Right renal cortex interstitium (tissue), 3 donors: ENCODE measurements at regions not wholly inside any gene's neighbourhood (a gene's known extent, or its start where the extent isn't known, plus 50 kb on each side); places are given as distances from the start of the nearest gene placed in this dataset.
"Not testable (repeated sequence)": the region's sequence is repeated elsewhere in the genome, so short reads cannot be mapped to it uniquely, and the experiment has no call there.

Experiments used
- DNase-seq, 3 donors: peaks; one replicate each; pipeline ENCODE4 v3.0.0-alpha.2; 2013; ENCODE audit warnings: low read depth in 3 of 3, low spot score in 2 of 3

DNA sequence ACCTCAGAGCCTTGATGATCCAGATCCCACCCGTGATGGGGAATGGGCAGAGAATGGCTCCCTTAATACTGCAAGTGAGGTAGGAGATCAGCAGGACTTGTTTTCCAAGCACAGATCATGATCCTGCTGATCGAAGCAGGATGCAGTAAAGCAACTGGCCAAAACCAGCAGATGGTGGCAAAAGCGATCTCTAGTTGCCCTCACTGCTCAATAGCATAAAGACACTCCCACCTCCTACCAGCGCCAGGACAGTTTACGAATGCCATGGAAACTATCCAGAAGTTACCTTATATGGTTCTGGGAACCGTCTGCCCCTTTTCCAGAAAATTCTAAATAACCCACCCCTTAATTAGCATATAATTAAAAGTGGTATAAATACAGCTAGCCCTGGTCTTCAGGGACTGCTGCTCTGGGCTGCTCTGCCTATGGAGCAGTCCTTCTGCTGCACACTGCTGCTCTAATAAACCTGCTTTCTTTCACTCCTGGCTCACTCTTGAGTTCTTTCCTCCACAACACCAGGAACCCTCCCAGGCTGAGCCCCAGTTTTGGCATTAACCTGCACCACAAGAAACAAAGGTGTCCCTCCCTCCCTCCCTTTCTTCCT lies 415.8 kb downstream of the PREX1 start:
- DNase-seq = no peak

DNA sequence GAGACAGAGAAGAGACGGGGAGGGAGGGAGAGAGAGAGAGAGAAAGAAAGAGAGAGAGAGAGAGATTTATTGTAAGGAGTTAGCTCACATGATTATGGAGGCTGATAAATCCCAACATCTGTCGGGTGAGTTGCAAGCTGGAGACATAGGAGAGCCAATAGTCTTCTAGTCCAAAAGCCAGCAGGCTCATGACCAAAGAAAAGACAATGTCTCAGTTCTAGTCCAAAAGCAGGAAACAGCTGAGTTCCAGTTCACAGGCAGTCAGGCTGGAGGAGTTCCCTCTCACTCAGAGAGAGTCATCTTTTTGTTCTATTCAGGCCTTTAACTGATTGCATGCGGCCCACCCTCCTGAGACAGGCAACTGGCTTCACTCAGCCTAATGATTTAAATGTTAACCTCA lies 416.6 kb downstream of the PREX1 start:
- no peak for DNase-seq

DNA sequence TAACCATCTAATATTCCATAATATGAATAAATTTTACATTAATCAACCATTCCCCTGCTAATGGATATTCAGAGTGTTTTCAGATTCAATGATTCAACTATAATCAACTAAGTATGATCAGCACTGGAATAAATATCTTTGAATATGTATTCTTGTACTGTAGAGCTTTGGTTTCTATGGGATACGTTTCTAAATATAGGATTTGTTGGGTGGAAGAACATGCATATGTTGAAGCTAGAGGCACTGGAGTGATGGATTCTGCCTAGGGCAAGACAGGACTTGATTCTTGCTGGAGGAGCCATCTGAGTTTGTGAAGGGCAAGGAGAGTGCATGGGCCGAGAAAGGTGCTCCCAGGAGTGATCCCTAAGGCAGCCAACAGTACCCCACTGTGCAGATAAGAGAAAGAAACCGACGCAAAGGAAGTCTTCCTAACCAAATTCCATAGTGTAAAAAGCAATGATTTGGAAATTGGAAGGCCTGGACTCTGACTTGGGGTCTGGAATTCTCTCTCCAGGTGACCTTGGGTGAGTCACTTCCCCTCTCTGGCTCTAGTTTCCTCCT lies 418.7 kb downstream of the PREX1 start:
- no peak for DNase-seq

DNA sequence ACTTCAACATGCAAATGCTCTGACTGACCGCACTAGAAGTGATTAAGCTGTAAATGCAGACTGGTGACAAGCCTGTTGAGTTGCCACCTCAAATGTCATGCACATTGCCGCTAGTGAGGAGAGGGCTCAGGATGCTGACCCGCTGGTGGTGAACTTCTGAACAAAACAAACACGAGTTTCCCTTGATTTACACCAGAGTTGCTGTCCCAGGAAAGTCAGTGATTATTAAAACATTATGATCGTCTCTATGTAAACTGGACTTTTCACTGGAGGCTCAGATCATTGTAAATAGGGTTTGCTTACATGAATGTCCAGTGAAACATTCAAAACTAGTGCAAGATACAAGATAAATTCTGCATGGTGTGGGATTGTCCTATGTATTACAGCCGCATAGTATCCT lies 420.1 kb downstream of the PREX1 start:
- DNase-seq = no peak

DNA sequence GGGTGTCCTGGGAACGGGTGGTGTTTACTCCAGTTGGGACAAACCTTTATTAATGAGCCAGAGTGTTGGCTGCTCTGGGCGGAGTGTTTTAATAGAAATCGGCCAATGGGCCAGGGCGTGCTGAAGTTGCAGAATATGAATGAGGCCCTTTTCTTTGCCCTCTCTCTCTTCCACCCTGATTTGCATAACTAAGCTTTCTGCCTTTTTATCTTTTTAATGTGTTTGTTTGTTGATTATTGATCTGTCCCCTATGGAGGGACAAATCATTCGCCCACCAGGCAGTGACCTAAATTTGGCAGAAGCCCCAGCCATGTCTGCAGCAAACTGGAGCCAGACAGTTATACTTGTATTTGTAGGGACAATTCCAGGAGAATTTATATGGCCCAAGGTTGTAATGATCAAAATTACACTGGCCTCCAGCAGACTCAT lies 420.9 kb downstream of the PREX1 start:
- DNase-seq = no peak

DNA sequence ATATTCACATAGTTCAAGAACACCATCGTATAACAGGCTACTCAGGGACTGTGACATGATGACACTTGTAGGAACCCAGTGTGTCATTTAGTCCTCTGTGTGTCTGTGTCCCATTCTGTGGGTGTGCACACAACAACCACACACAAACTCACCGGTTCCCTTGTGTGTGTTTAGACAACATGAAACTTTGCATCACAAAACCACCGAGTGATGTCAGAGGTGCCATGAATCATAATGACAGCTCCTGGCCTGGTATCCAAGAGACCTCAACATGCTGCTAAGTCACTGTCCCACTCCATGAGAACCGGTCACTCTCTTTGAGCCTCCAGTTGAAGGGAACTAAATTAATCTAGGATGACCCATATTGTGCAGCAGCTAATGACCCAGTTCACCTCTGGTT lies 421.3 kb downstream of the PREX1 start:
- DNase-seq = no peak

DNA sequence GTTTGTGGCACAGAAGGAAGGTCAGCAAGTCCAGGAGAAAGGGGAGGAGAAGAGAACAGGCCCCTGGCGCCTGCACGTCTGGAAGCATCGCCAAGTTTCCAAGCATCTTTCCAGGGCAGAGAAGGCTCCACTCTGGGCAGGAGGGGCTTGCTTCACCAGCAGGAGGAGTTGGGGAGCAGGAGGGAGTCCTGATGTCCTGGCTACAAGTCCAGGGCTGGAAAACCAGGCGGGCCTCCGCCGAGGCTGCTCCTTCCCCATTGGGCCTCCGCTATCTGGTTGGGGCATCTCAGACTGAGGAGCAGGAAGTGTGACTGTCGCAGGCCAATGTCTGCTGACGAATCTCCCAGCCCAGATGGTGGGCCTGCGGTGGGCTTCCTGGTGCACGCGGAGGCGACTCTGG lies 421.9 kb downstream of the PREX1 start:
- no peak for DNase-seq

DNA sequence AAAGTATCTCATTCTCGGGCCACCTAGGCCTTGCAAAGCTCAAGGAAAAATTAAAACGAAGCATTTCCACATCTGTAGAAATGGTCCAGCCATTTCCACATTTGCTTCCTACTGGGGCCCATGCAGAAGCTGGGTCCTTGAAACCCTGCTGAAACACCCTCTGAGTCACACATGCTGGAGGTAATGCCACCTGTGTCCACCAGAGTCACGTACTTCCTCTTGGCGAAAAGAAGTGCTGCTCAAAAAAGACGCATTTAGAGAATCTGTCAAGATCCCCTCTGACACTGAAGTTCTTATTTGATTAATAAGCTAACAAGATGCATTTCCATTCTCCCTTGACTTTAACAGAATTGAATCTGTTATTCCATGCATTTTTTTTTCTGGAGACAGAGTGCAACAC lies 423.2 kb downstream of the PREX1 start:
- no peak for DNase-seq

DNA sequence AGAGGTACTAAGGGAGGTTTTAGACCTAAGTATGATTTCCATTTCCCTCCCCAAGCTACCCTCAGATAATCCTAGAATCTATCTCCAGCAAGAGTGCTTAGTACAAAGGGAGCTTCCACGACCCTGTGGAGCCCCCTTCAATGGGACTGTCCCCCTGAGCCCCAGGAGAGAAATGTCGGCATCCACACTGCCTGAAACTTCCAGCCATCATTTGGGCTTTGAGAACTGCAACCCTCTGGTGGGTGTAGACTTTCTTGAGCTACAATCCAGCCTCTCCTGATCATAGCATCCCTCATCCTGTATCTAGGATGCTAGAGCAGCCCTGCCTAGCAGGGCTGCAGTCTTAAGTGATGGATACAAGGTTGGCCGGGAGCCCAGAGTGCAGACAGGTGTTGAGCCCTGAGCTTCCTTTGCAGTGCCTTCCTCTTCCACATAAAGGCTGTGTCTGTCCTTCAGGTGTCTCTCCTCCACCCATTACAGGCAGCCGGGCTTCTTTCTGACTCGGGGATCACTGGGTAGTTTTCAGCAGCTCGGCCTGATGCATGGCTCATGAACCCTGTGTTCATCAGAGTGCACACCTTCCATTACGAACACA lies 424.5 kb downstream of the PREX1 start:
- no peak for DNase-seq

DNA sequence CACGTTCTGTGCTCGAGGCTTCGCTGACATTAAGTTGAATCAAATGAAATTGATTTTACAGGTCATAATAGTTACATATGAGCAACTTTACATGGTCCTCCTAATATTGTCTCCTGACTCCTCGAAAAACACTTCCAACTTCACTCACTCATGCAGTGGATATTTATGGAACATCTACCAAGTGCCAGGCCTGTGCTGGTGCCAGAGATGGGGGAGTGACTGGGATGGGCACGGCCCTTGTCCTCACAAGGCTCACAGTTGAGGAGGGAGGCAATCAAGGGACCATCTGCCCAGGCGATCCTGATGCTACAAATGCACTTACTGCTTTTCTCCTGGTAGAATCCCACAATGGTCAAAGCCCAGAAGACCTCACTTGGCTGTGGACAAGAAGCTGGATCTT lies 426.4 kb downstream of the PREX1 start:
- no peak for DNase-seq

DNA sequence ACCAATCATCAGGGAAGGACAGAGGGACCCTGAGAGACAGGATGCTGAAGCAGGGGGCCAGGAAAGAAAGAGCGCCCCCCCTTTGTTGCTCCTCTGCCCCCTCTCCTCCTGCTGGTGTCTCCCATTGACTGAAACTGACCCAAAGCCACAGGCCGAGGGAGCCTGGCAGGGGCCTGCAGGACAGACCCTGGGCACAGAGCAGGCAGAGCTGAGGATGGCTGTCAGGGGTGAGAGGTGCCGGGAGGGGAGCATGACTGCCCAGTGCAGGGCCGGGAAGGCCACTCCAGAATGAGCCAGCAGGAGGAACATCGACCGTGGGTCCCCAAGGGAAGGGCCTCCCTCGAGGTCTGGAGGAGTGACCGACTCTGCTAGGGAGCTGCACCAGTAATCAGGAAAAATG lies 427.8 kb downstream of the PREX1 start:
- no peak for DNase-seq

DNA sequence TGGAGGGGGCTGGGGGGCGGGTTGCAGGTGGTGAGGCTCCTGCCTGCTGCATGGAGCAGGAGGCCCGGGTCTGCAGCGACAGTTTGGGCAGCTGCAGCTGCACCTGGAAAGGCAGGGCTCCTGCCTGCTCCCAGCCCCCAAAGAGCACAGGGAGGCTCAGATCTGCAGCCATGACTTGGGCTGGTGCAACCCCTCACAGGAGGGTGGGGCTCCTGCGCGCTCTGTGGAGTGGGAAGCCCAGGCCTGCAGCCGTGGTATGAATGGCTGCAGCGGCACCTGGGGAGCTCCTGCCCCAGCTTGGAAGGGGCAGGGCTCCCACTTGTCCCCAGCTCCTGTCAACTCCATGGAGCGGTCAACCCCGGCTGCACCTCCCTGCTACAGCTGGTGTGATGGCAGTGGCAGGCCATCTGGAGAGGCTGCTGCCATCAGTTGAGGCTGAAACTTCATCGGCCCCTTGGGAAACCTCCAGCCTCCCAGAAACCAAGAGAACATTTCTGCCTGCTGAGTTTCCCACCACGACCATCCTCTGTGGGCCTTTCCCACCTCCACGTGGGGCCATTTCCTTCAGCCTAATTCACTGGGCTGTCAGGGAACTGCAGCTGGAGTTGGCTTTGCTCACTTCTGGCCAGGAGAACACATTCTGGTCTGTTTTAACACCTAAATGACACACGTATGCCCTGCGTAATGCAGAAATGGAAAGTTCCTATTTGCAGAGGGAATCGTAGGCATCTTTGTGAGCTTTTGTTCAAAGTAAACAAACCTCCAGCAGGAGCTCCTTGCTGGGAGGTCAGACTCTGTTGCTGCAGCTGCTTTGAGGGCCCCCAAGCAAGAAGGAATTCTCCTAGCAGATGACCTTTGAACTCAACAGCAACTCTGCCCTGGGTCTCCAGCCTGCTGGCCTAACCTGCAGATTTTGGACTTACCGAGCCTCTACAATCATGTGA lies 429.0 kb downstream of the PREX1 start:
- DNase-seq = no peak

DNA sequence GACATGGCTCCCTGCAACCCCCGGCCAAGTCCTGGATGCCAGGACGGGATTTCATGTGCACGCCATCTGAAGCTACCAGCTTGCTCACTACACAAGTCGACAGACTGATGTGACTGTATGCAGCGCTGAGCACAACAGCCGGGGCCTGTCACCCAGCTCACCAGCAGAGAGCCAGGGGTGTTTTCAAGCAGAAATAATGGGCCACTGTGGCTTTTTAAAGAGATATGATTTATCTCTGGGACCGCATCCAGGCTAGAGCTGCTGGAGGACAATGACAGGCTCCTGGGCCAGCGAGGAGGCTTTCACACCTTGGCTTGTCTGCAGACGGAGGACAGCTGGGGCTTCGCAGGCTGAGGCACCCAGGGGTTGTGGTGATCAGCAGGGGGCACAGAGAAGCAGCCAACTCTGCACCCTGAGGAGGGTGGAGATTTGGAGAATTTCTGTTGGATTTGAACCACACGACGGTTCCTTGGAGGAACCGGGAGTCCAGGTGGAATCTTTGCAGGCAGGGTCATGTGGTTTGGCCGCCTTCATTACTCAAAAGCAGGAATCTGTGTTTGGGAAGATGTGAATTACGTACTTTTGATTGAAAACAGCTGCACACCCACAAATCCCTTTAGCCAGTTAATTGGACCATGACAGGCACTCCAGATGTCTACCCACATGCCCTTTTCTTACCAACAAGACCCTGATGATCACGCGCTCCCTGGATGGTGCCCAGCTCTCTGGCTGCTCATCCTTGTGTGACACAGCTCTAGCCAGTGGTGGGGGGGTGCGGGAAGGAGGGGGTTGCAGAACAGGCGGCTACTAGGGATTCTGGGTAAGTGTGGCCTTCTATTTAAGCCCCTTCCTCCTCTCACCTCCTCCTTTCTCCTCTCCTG lies 430.6 kb downstream of the PREX1 start:
- DNase-seq = not testable (repeated sequence)

DNA sequence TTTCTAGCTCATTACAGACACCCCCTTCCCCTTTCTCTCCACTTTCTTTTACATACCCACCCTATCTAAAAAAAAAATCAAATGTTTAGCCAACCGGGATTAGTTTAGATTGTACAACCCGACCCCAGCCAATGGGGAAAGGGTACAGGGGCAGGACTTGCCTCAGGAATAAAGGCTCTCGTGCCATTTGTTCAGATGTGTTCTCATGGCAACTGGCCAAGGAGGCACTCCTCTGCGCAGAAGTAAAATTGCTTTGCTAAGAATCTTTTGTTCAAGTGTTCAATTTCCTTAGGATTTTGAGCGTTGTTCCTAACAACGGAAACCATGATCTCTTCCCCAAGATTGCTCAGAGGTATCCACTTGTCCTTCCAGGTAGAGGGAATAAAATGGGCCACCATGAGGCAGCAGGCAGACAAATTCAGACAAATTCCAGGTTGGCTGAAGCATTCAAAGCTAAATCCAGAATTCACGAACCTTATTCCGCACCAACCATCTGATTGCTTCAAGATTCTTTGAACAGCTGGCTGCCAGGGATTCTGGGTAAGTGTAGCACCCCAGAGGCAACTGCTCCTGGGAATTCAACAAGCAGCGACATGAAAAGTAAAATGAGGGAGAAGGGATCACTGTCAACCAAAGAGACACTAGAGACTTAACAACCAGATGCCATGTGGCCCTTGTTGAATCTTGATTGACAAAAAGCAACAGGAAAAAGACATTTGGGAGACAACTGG lies 431.8 kb downstream of the PREX1 start:
- no peak for DNase-seq

DNA sequence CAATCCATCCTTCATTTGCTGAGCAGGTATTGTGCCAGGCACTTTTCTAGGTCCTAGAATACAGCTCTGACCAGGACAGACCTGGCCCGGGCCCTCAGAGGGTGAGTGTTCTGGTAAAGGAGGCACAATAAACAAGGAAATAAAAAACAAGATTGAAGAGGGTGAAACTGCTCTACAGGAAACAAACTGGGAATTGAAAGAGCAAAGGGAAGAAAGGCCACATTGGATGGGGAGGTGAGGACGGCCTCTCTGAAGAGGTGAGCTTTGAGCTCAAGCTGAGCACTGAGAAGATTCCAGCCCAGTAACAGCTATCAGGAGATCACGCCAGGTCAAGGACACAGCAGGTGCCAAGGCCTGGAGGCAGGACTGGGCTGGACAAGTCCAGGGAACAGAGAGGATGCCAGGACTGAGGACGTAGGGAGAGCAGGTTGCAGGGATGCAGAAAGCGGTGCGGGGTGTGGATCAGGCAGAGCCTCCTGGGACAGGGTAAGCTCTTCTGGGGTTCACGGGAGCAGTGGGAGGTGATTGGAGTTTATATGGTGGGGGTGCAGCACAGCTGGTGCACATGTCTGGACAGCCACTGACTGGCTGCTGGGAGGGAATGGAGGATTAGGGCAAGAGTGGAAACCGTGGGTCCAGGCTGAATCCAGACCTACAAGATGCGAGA lies 433.3 kb downstream of the PREX1 start:
- DNase-seq = no peak

DNA sequence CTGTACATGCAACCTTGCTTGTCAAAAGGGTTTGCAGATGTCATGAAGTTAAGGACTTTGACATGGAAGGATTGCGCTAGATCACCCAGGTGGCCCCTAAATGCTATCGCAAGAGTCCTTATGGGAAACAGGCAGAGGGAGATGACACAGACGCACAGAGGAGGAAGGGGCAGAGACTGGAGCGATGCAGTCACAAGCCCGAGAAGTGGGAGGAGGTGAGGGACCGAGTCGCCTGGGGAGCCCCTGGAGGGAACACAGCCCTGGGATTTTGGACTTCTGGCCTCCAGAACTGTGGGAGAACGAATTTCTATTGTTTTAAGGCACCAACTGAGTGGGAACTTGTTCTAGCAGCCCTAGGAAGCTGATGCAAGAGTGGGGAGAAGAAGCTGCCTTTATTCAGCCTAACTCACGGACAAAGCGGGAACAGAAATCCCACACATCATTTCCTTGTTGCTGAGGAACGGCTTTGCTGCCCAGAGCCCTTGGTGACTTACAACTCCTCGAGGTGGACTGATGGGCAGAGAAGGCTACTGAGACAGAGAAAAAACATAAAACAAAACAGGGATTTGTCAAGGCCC lies 434.0 kb downstream of the PREX1 start:
- DNase-seq = no peak

DNA sequence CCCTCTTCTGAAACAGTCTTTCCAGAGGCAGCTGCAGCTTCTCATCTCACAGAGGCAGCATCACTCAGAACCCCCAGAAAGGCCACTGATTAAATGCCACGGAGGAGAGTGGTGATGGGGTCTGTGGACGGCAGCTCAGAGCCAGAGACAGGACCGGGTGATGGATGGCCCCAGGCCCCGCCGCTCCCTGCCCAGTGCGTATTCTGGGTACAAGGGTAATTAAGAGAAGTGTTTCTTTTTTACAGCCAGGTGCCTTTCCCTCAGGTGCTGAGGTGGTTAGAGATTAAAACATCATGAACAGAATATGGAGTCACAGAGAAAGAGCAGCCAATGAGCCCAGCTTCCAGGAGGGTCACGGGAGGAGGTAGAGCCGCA lies 434.5 kb downstream of the PREX1 start:
- no peak for DNase-seq

DNA sequence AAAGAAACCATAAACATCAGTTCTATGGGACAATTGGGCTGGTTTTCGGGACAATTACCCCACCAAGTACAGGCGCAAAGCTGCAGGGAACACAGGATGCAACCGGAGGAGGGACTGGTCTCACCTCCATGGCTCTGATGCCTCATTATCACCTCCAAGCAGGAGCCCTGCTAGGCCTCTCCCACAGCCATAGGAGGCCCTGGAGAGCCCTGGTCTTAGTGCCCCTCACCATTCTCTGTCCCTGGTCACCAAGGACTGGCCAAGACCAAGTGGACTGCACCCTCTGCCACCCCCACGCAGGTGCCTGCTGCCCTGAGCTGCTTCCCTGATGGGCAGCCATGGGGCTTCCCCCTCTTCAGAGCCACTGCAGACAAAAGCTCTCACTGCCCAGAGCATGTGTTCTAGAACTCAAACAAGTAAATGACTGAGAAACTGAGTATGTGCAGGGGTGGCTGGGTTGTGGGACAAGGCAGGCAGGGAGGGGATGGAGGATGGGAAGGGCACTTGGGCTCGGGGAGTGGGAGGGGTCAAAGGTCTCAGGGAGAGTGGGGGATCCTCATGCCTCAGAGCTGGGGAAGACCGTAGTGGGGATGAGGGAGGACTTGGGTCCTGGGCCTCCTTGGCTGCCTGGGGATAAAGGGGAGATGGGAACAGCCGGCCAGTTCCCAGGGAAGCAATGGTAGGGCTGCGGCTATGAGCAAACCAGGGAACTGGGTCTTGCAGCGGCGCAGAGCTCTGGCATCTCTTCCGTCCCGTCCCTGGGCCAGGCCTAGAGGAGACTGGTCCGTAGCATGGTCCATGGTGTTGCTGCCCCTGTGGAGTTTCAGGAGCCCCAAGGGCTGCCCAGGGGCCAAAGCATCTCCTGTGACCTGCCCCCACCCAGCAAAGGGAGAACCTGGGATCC lies 435.1 kb downstream of the PREX1 start:
- DNase-seq = no peak
